ENCODE measurements at regions not wholly inside any gene's neighbourhood (a gene's known extent, or its start where the extent isn't known, plus 50 kb on each side); places are given as distances from the start of the nearest gene placed in this dataset.

- Histone ChIP-seq H3K4me3 (ENCODE audit: low read depth in 2 of 2, low read length in 1 of 2) (no peak overlapping the region; a peak in 1 of 4 replicates), H3K9me3 (no peaks in the 10 kb centered on the region), H4K20me1 (ENCODE audit: insufficient read depth) (no peaks in the 10 kb centered on the region), H3K36me3 (replicated peaks in 1 of 2; ENCODE audit: control insufficient read depth in 1 of 2, insufficient read depth in 2 of 2, low read length in 1 of 2) (no peaks in the 10 kb centered on the region), H3K4me2 (no peak overlapping the region), H3K9ac (no peak overlapping the region), H3F3A (replicated peaks; ENCODE audit: insufficient read depth) (no peaks in the 10 kb centered on the region), H3K79me2 (ENCODE audit: insufficient read depth) (no peaks in the 10 kb centered on the region), H3K4me1 (ENCODE audit: control insufficient read depth in 1 of 2, insufficient read depth in 2 of 2, low read depth in 1 of 2, low read length in 1 of 2) (peaks cover 0 to 4% of the 10 kb centered on the region in 2 experiments; a peak in 1 of 4 replicates), H3K27ac (ENCODE audit: low read depth in 2 of 2, low read length in 1 of 2) (no peak overlapping the region), H2AFZ (ENCODE audit: low read depth) (no peak overlapping the region), H3K9me2 (no peaks in the 10 kb centered on the region), H3K27me3 (ENCODE audit: insufficient read depth) (peaks cover 12% of the 10 kb centered on the region; the same call in 1 of the 2 replicates)
- peak; percentile 89 for TF ChIP-seq RAD21 (IDR thresholded peaks at IDR 0.05; ENCODE audit: low read length)
- no peak for TF ChIP-seq FOXM1 (IDR thresholded peaks at IDR 0.05; ENCODE audit: low read depth)
- TF ChIP-seq, protein P1, sequence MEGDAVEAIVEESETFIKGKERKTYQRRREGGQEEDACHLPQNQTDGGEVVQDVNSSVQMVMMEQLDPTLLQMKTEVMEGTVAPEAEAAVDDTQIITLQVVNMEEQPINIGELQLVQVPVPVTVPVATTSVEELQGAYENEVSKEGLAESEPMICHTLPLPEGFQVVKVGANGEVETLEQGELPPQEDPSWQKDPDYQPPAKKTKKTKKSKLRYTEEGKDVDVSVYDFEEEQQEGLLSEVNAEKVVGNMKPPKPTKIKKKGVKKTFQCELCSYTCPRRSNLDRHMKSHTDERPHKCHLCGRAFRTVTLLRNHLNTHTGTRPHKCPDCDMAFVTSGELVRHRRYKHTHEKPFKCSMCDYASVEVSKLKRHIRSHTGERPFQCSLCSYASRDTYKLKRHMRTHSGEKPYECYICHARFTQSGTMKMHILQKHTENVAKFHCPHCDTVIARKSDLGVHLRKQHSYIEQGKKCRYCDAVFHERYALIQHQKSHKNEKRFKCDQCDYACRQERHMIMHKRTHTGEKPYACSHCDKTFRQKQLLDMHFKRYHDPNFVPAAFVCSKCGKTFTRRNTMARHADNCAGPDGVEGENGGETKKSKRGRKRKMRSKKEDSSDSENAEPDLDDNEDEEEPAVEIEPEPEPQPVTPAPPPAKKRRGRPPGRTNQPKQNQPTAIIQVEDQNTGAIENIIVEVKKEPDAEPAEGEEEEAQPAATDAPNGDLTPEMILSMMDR (IDR thresholded peaks at IDR 0.05) = peak; percentile 83
- peak; percentile 84 for TF ChIP-seq SMC3 (IDR thresholded peaks at IDR 0.05; ENCODE audit: low read depth, low read length)
- ChIA-PET POLR2A (no interaction called here), CTCF (interaction anchor here (0.6 to 2.1 kb wide), 24 partner anchors 8 to 989 kb away, joined by 3 to 8 read pairs (median 3); no protein-coding TSS in a partner anchor)
- WGBS (ENCODE audit: low lambda C conversion rate) = 70% methylated on average over 5 of the region's 5 CpGs
- DNase-seq = peak; percentile 76
Measured at GRCh38 chr15:69523010-69524001, 70.7 kb downstream of the RPLP1 start.

DNA sequence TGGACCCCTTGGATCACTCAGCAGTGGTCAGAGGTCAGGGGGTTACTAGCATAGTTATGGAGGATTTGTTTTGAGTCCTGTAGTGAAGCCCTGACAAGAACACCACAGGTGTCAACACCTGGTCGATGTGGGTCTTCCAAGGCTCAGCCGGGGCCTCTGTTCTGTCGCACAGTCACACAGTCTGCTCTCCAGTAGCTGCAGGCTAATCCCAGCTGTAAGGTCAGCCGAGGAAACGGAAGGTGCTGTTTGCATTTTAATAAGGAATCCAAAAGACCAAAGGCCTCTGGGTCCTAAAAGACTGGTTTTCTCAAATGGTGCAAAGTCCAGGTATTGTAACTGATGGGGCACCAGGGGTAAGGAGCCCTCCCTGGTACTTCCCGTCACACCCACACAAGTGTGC, 71.7 kb downstream of the RPLP1 start:
- no peak for DNase-seq
- peaks cover 0 to 4% of the 10 kb centered on the region in 2 experiments; a peak in 1 of 4 replicates for H3K4me1 ChIP-seq (ENCODE audit: control insufficient read depth in 1 of 2, insufficient read depth in 2 of 2, low read depth in 1 of 2, low read length in 1 of 2)
- TF ChIP-seq POLR2AphosphoS5 (IDR thresholded peaks at IDR 0.05; ENCODE audit: low read depth, low read length) (no peak), YY1 (IDR thresholded peaks at IDR 0.05; ENCODE audit: low read depth) (no peak), RXRA (IDR thresholded peaks at IDR 0.05; ENCODE audit: borderline replicate concordance, low read depth) (no peak), SMC3 (IDR thresholded peaks at IDR 0.05; ENCODE audit: low read depth, low read length) (no peak), MEF2A (IDR thresholded peaks at IDR 0.05; ENCODE audit: borderline replicate concordance, low read depth) (no peak), MXI1 (IDR thresholded peaks at IDR 0.05; ENCODE audit: low read depth, low read length) (no peak), CHD2 (IDR thresholded peaks at IDR 0.05; ENCODE audit: low read length, partially characterized antibody) (no peak), SIN3A (IDR thresholded peaks at IDR 0.05; ENCODE audit: borderline replicate concordance, low read depth, low read length) (no peak), TCF12 (IDR thresholded peaks at IDR 0.05) (no peak), EZH2phosphoT487 (IDR thresholded peaks at IDR 0.05; ENCODE audit: borderline replicate concordance, low read depth) (no peak), RCOR1 (IDR thresholded peaks at IDR 0.05; ENCODE audit: low read length) (no peak), MAX (IDR thresholded peaks at IDR 0.05; ENCODE audit: low read depth) (no peak), NRF1 (IDR thresholded peaks at IDR 0.05; ENCODE audit: low read depth, low read length) (no peak), FOXJ3 (CRISPR knock-in tag; IDR thresholded peaks at IDR 0.05) (no peak)
- H3K9ac ChIP-seq = no peak overlapping the region
- no peaks in the 10 kb centered on the region for H3K36me3 ChIP-seq (replicated peaks in 1 of 2; ENCODE audit: control insufficient read depth in 1 of 2, insufficient read depth in 2 of 2, low read length in 1 of 2)
- no peak overlapping the region for H3K27ac ChIP-seq (ENCODE audit: low read depth in 2 of 2, low read length in 1 of 2)
- H3F3A ChIP-seq (replicated peaks; ENCODE audit: insufficient read depth) = no peaks in the 10 kb centered on the region
- POLR2A ChIA-PET = no interaction called here
- no peaks in the 10 kb centered on the region for H4K20me1 ChIP-seq (ENCODE audit: insufficient read depth)
- CTCF ChIA-PET = interaction anchor here (0.6 to 1.3 kb wide), 14 partner anchors 8 to 199 kb away, joined by 3 to 7 read pairs (median 3); no protein-coding TSS in a partner anchor
- H3K9me3 ChIP-seq = no peaks in the 10 kb centered on the region
- H3K4me2 ChIP-seq = no peak overlapping the region
- no peak overlapping the region for H2AFZ ChIP-seq (ENCODE audit: low read depth)
- WGBS (ENCODE audit: low lambda C conversion rate) = 79% methylated on average over 6 of the region's 6 CpGs
- no peaks in the 10 kb centered on the region for H3K79me2 ChIP-seq (ENCODE audit: insufficient read depth)
- no peaks in the 10 kb centered on the region for H3K9me2 ChIP-seq
- no peak overlapping the region for H3K4me3 ChIP-seq (ENCODE audit: low read depth in 2 of 2, low read length in 1 of 2)
- peaks cover 12% of the 10 kb centered on the region; the same call in 1 of the 2 replicates for H3K27me3 ChIP-seq (ENCODE audit: insufficient read depth)

Measured in SK-N-SH (cell line).